NCI-H2107 treated with DMSO at 0.1 percent for 48 hours (cell line): ENCODE measurements at regions not wholly inside any gene's neighbourhood (a gene's known extent, or its start where the extent isn't known, plus 50 kb on each side); places are given as distances from the start of the nearest gene placed in this dataset.

Experiments
- DNase-seq: peaks from one replicate; lab custom pipeline; 2025; ENCODE audit not compliant: unreplicated experiment; lab: John Stamatoyannopoulos, UW

GRCh38 chr10:88126699-88127098 lies 263.3 kb downstream of the PTEN start:
- DNase-seq, result no peak

GRCh38 chr10:88127269-88127668 lies 263.8 kb downstream of the PTEN start:
- DNase-seq, result no peak

- DNase-seq, result no peak
These were observed 264.3 kb downstream of the PTEN start for GRCh38 chr10:88127766-88128165.

GRCh38 chr10:88129013-88129412 lies 265.6 kb downstream of the PTEN start:
- no peak for DNase-seq

GRCh38 chr10:88130912-88131311 lies 267.5 kb downstream of the PTEN start:
- DNase-seq, result no peak

GRCh38 chr10:88131511-88132139 lies 268.2 kb downstream of the PTEN start:
- DNase-seq, result no peak

- no peak for DNase-seq
These were observed 273.3 kb downstream of the PTEN start for GRCh38 chr10:88136712-88137111.

GRCh38 chr10:88138319-88138848 lies 275.0 kb downstream of the PTEN start:
- no peak for DNase-seq

GRCh38 chr10:88147000-88147798 lies 283.8 kb downstream of the PTEN start:
- DNase-seq, result no peak

- DNase-seq, result no peak
These were observed 286.5 kb downstream of the PTEN start for GRCh38 chr10:88149906-88150305.

- DNase-seq, result no peak
These were observed 286.9 kb downstream of the PTEN start for GRCh38 chr10:88150339-88150738.

GRCh38 chr10:88152728-88153133 lies 289.3 kb downstream of the PTEN start:
- no peak for DNase-seq

- no peak for DNase-seq
These were observed 291.3 kb downstream of the PTEN start for GRCh38 chr10:88154596-88155250.

GRCh38 chr10:88156341-88156740 lies 292.9 kb downstream of the PTEN start:
- DNase-seq, result no peak

GRCh38 chr10:88157981-88158465 lies 294.6 kb downstream of the PTEN start:
- DNase-seq, result no peak

- no peak for DNase-seq
These were observed 295.2 kb downstream of the PTEN start for GRCh38 chr10:88158526-88159122.

GRCh38 chr10:88159127-88159829 lies 295.9 kb downstream of the PTEN start:
- no peak for DNase-seq

GRCh38 chr10:88161070-88161469 lies 297.6 kb downstream of the PTEN start:
- DNase-seq, result no peak

- DNase-seq, result no peak
These were observed 298.3 kb downstream of the PTEN start for GRCh38 chr10:88161756-88162155.

GRCh38 chr10:88162852-88163251 lies 299.4 kb downstream of the PTEN start:
- DNase-seq, result no peak

- DNase-seq, result no peak
These were observed 300.1 kb downstream of the PTEN start for GRCh38 chr10:88163572-88163971.
